ENCODE measurements at regions not wholly inside any gene's neighbourhood (a gene's known extent, or its start where the extent isn't known, plus 50 kb on each side); places are given as distances from the start of the nearest gene placed in this dataset.

DNA sequence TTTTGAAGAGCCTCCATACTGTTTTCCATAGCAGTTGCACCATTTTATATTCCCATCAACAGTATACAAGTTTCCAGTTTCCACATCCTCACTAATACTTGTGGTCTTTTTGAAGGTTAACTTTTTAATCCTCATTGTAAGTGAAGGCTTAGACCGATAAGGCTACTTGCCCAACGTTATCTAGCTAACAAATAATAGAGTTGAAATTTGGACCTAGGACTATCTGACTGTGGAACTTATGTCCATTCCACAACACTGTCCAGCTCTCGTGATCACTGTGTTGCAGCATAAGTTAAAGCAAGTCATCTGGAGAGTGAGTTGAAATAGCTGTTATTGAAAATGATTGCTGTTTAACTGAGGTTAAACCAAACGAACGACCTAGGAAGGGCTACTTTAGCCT lies 84.0 kb downstream of the ZNF92 start (continued):
- no peak for TF ChIP-seq ZNF639 (CRISPR knock-in tag; conservative IDR thresholded peaks at IDR 0.05 in 1 of 2, IDR thresholded peaks at IDR 0.05 in 1 of 2)
- TF ChIP-seq ZBTB8A (IDR thresholded peaks at IDR 0.05; ENCODE audit: partially characterized antibody) = no peak
- no peak for TF ChIP-seq ZNF277 (CRISPR knock-in tag; IDR thresholded peaks at IDR 0.05; ENCODE audit: borderline replicate concordance)
- TF ChIP-seq, protein P1, sequence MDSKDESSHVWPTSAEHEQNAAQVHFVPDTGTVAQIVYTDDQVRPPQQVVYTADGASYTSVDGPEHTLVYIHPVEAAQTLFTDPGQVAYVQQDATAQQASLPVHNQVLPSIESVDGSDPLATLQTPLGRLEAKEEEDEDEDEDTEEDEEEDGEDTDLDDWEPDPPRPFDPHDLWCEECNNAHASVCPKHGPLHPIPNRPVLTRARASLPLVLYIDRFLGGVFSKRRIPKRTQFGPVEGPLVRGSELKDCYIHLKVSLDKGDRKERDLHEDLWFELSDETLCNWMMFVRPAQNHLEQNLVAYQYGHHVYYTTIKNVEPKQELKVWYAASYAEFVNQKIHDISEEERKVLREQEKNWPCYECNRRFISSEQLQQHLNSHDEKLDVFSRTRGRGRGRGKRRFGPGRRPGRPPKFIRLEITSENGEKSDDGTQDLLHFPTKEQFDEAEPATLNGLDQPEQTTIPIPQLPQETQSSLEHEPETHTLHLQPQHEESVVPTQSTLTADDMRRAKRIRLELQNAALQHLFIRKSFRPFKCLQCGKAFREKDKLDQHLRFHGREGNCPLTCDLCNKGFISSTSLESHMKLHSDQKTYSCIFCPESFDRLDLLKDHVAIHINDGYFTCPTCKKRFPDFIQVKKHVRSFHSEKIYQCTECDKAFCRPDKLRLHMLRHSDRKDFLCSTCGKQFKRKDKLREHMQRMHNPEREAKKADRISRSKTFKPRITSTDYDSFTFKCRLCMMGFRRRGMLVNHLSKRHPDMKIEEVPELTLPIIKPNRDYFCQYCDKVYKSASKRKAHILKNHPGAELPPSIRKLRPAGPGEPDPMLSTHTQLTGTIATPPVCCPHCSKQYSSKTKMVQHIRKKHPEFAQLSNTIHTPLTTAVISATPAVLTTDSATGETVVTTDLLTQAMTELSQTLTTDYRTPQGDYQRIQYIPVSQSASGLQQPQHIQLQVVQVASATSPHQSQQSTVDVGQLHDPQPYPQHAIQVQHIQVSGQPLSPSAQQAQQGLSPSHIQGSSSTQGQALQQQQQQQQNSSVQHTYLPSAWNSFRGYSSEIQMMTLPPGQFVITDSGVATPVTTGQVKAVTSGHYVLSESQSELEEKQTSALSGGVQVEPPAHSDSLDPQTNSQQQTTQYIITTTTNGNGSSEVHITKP (IDR thresholded peaks at IDR 0.05; ENCODE audit: partially characterized antibody) = no peak
- TF ChIP-seq KDM1A (IDR thresholded peaks at IDR 0.05) = no peak
- TF ChIP-seq ARHGAP35 (IDR thresholded peaks at IDR 0.05; ENCODE audit: partially characterized antibody) = no peak
- no peak for TF ChIP-seq BCOR (IDR thresholded peaks at IDR 0.05)
- no peak for TF ChIP-seq BDP1 (IDR thresholded peaks at IDR 0.05; ENCODE audit: insufficient read depth, insufficient read length)
- TF ChIP-seq RFX7 (CRISPR knock-in tag; IDR thresholded peaks at IDR 0.05) = no peak

All from K562 (cell line).